Upper lobe of right lung (tissue), 1 donor: ENCODE measurements at regions not wholly inside any gene's neighbourhood (a gene's known extent, or its start where the extent isn't known, plus 50 kb on each side); places are given as distances from the start of the nearest gene placed in this dataset.

Experiments used
- ATAC-seq: fragments of 200-7000 bp; cut with Tn5 transposase; one replicate; pipeline ENCODE4 v1.9.1; 2020; ENCODE audit warnings: mild to moderate bottlenecking, moderate library complexity
- DNase-seq: peaks from one replicate; pipeline ENCODE4 v3.0.0-alpha.2; 2020
- H3K27ac ChIP-seq: fragments of 200-600 bp; one replicate; pipeline ENCODE4 v1.8.0; 2022
- H3K27me3 ChIP-seq: fragments of 200-600 bp; one replicate; pipeline ENCODE4 v1.8.0; 2022; ENCODE audit warnings: mild to moderate bottlenecking
- H3K36me3 ChIP-seq: fragments of 200-600 bp; one replicate; pipeline ENCODE4 v1.8.0; 2022
- H3K4me1 ChIP-seq: fragments of 200-600 bp; one replicate; pipeline ENCODE4 v1.8.0; 2022
- H3K4me3 ChIP-seq: fragments of 200-600 bp; one replicate; pipeline ENCODE4 v1.8.0; 2022; ENCODE audit warnings: mild to moderate bottlenecking
- H3K9me3 ChIP-seq: fragments of 200-600 bp; one replicate; pipeline ENCODE4 v1.8.0; 2022
- intact Hi-C: fragments of 100-400 bp; cut with DNase I; formaldehyde crosslinking; loops from one replicate; pipeline ENCODE4 v1.11.0; 2022
- TF ChIP-seq, protein P1 (sequence below): fragments of 200-600 bp; IDR thresholded peaks from one replicate; pipeline ENCODE4 v1.8.0; 2022; ENCODE audit warnings: antibody characterized with exemption
- donor health status: DM: no; HTN: yes; CAD: no; lungs with severe emphysema.

DNA sequence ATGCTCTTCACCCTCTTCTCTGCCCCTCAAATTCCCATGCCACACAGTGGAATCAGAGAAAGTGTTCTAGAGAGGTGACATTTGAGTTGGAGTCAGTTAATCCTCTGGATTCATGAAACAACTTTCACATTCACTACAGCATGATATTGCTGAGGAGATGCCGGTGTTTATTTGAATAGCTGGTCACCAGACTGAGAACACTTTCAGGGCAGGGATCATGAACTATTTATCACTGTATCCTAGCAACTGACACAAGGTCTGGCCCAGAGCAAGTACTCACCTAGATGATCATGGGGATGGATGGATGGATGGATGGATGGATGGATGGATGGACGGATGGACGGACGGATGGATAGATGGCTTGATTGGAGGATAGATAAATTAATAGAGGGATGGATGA lies 116.7 kb upstream of the ZMIZ1 start:
- intact Hi-C loops = no loop called here
- Histone ChIP-seq H3K9me3 (no peaks in the 10 kb centered on the region), H3K4me3 (no peak overlapping the region), H3K27me3 (no peaks in the 10 kb centered on the region), H3K27ac (no peak overlapping the region), H3K36me3 (no peaks in the 10 kb centered on the region), H3K4me1 (peaks cover 8% of the 10 kb centered on the region)
- ATAC-seq = no peak
- DNase-seq = no peak
- TF ChIP-seq, protein P1, sequence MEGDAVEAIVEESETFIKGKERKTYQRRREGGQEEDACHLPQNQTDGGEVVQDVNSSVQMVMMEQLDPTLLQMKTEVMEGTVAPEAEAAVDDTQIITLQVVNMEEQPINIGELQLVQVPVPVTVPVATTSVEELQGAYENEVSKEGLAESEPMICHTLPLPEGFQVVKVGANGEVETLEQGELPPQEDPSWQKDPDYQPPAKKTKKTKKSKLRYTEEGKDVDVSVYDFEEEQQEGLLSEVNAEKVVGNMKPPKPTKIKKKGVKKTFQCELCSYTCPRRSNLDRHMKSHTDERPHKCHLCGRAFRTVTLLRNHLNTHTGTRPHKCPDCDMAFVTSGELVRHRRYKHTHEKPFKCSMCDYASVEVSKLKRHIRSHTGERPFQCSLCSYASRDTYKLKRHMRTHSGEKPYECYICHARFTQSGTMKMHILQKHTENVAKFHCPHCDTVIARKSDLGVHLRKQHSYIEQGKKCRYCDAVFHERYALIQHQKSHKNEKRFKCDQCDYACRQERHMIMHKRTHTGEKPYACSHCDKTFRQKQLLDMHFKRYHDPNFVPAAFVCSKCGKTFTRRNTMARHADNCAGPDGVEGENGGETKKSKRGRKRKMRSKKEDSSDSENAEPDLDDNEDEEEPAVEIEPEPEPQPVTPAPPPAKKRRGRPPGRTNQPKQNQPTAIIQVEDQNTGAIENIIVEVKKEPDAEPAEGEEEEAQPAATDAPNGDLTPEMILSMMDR = no peak

DNA sequence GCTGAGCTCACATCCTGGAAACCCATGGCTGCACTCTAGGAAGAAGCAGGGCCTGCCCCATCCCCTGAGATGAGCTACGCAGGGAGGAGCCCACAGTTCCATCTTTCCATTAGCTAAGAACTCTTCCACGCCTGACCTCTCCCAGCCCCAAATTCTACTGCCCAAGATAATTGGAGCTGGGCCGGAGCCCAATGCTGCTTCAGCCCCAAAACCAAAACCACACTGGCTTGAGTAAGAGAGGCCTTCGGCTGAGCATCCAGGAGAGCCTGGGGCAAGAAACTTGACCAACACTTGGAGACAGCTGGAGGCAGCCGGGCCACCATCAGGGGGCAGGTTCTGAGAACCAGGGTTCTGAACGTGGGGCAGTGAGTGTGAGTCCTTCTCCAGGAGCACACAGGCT lies 116.1 kb upstream of the ZMIZ1 start:
- ATAC-seq = no peak
- peaks cover 8% of the 10 kb centered on the region for H3K4me1 ChIP-seq
- no peaks in the 10 kb centered on the region for H3K36me3 ChIP-seq
- TF ChIP-seq, protein P1 = no peak
- H3K4me3 ChIP-seq = no peak overlapping the region
- H3K9me3 ChIP-seq = no peaks in the 10 kb centered on the region
- no peak overlapping the region for H3K27ac ChIP-seq
- DNase-seq = no peak
- H3K27me3 ChIP-seq = no peaks in the 10 kb centered on the region
- intact Hi-C loops = no loop called here

DNA sequence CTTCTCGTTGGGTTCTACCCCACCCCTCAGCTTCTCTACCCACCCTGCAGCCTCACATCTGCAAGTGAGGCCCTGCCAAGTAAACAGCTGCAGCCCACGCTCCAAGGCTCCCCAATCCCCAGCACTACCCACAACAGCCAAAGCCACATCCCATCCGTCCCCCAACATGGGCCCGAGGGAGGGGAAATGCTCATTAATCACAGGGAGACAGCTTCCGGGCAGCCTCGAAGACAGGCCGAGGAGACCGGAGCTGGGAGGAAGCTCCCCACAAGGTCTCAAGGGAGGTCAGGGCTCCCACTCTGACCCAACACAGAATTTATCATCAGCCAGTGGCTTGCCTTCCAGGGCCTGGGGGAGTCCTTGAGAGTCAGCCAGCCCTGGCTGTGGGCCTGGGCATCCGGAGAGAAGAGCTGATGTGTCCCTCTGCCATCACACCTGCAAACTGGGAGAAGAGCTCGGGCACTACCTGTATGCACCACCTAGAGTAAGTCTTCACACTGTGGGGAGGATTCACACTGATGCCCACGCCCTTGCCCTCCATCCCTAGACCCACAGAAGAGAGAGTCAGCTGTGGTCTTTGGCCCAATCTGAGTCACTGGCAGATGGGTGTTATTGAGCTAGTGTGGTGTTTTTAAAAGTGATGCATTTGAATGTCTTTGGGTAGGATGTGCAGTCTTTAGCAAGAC lies 115.5 kb upstream of the ZMIZ1 start:
- Histone ChIP-seq H3K4me1 (peaks cover 8% of the 10 kb centered on the region), H3K36me3 (no peaks in the 10 kb centered on the region), H3K9me3 (no peaks in the 10 kb centered on the region), H3K27me3 (no peaks in the 10 kb centered on the region), H3K27ac (no peak overlapping the region), H3K4me3 (no peak overlapping the region)
- intact Hi-C loops = no loop called here
- TF ChIP-seq, protein P1 = no peak
- ATAC-seq (peak; percentile 9), DNase-seq (no peak)

DNA sequence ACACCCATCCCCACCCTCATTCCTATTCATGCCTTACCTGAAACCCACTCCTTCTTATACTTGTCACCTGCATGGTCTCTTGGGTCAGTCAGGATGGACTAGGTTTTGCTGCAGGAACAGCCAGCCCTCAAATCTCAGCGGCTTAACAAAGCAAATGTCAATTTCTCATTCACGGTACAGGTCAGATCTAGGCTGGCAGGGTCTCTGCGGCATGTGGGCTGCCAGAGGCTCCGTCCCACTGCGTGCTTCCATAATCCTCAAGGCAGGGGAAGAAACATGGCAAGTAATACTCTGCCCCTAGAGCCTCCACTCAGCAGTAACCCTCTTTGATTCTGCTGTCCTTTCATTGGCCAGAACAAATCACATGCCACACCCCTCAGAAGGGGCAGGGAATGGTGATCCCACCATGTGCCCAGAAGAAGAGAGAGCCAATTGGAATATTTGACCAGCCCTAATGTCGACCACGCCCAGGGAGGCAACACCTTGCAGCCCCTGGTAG lies 114.9 kb upstream of the ZMIZ1 start:
- Histone ChIP-seq H3K27ac (no peak overlapping the region), H3K27me3 (no peaks in the 10 kb centered on the region), H3K4me3 (no peak overlapping the region), H3K4me1 (peaks cover 8% of the 10 kb centered on the region), H3K9me3 (no peaks in the 10 kb centered on the region), H3K36me3 (no peaks in the 10 kb centered on the region)
- TF ChIP-seq, protein P1 = no peak
- DNase-seq (no peak), ATAC-seq (no peak)
- intact Hi-C loops = no loop called here

DNA sequence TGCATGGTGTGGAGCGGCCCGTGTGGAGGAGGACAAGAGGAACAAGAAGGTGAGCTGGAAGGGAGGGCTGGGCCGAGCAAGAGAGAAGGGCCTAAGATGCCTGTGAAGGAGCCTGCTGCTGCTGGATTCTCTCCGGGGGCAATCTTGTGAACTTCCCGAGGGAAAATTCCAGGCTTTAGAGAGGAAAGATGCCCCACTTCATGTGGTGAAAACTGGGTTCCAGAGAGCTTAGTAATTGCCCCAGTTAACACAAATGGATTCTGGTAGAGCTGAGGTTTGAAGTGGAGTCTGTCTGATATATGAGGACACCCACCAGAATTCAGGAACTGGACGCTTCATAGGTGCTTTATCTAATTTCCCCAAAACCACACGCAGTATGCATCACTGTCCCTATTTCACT lies 114.1 kb upstream of the ZMIZ1 start:
- intact Hi-C loops = no loop called here
- Histone ChIP-seq H3K4me1 (peaks cover 8% of the 10 kb centered on the region), H3K27me3 (no peaks in the 10 kb centered on the region), H3K36me3 (no peaks in the 10 kb centered on the region), H3K9me3 (no peaks in the 10 kb centered on the region), H3K27ac (no peak overlapping the region), H3K4me3 (no peak overlapping the region)
- ATAC-seq (no peak), DNase-seq (no peak)
- TF ChIP-seq, protein P1 = no peak
